NCI-H345 treated with DMSO at 0.1 percent for 48 hours (cell line): ENCODE measurements at regions not wholly inside any gene's neighbourhood (a gene's known extent, or its start where the extent isn't known, plus 50 kb on each side); places are given as distances from the start of the nearest gene placed in this dataset.
"Not testable (repeated sequence)": the region's sequence is repeated elsewhere in the genome, so short reads cannot be mapped to it uniquely, and the experiment has no call there.

Experiments
- DNase-seq: peaks from one replicate; lab custom pipeline; 2025; ENCODE audit not compliant: unreplicated experiment; lab: John Stamatoyannopoulos, UW

DNA sequence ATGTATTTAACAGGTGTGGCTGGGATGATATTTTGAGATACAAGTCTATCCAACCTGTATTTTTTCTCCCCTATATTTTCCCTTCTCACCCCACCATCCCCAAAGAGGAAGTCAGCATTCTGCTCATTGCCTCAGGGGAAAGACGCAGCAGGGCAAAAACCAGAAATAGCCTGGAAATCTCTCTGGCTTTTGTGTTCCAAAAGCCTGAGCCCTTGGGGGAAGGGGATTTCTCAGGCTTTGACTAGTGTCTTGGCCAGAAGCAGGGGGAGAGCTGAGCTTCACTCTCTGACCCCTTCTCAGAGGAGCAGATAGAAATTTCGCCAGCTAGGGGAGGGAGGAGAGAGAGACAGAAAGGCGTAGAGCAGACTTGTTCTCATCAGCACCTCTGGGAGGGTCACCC lies 244.7 kb downstream of the RRAGC start:
- no peak for DNase-seq

DNA sequence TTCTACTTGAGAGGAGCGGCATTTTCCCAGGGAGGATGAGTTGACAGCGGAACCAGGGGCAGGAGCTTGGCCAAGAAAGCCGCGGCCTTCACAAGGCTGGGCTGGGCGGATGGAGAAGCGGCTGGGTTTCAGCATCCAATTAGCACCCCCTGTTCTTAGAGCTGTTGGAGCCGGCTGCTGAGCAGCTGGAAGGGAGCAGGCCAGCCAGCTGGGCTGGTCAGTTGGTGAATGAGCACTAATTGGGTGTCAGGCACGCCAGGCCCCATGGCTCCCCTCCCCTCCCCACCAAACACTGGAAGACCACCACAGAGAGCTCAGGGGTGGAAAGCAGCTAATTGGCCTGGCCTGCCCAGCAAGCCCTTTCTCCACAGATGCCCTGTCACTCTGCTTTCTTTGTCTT lies 245.6 kb downstream of the RRAGC start:
- DNase-seq: no peak

DNA sequence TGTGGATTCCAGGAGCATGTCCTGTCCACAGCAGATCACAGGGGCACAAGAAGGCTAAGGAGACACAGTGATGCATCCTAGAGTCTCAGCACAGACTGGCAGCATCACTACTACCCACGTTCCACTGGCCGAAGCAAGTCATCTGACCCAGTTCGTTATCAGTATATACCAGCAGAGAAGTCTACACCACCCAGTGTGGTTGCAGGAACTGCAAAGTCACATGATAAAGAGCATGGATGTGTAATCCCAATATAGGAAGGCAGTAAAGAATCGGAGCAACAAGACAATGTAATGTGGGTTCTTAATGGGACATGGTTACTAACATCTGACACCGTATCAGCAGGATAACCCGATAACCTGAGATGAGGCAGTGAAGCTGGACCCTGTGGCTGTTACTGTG lies 246.6 kb downstream of the RRAGC start:
- DNase-seq: no peak

DNA sequence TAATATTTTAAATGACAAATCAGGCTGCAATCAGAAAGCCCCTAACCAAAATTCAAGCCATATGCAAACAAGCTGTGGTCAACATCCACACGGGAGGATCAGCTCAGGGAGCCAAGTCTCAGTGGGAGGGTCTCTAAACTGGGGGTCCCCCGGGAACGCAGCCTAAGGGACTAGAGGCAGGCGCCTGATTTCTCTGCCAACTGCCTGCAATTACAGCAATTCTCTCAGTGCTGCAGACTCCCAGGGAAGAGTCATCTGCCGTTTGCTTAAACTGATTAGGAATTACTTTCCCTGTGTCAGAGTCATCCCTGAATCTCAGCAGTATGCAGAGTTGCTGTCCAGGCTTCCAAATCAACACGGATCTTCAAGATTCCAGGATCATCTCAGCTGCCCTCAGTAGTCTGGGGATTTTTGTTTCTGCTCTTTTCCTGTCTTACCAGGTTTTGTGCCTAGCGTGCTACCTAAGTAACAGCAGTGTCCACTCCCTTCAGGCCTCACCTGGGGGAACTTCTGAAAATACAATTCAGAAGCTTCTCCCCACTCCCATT lies 247.8 kb downstream of the RRAGC start:
- no peak for DNase-seq

DNA sequence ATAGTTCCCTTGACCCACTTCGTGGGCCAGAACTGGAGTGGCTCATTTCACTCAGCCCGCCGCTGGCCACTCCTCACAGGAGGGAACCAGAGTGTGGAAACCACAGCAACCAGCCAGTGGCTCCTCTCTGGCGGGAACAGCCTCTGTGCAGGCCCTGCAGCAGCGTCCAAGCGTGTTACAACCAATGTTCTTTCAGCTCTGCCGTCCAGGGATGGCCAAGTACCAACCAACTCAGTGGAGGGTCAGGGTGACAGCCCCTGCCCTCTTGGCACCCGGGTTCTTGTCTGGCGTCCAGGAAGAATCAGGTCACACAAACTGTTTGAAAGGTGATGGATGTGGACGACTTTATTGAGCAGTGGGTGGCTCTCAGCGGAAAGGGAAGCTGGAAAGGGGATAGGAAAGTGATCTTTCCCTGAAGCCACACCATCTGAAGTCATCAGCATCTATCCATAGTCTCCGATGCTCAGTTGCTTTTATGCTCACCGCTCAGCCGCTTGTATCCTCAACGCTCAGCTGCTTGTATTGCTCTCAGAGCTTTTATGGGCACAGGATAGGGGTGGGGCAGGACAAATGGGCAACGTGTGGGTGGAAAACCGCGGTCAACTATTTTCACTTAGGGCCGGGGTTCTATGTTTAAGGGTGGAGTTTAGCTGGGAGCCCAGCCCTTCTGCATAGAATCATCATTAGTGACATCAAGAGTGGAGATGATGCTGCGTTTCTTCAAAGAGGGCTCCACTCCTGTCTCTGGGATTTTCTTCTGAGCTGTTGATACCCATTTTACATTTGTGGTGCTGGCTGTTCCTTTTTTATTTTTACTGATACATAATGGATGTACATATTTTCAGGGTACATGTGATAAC lies 250.2 kb downstream of the RRAGC start:
- DNase-seq: no peak

DNA sequence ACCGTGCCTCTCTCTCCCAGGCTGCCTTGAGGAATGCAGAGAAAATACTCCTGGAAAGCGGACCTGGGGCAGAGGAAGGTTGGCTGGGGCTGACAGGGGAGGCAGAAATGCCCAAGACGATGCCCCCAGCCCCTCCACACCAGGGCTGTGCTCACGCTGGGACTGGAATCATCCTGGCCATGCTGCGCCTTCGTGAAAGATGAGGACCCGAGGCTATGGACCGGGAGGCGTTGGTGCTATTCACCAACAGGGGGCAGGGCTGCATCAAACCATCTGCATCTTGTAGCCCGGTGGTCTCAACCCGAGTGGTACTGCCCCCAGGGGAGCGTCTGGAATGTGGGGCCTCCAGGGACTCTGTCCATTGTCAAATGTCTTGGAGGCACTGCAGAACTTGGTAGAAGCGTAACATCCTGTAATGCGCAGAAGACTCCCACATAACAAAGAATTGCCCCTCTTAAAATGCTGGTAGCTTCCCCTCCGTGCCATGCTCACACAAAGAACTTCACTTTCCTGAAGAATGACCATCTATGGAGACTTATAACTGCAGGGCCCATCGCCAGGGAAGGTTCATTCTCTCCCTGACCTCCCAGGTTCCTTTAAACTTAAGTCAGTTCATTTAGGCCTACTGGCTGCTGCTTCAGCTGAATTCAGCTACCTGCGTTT lies 251.2 kb downstream of the RRAGC start:
- DNase-seq: no peak

DNA sequence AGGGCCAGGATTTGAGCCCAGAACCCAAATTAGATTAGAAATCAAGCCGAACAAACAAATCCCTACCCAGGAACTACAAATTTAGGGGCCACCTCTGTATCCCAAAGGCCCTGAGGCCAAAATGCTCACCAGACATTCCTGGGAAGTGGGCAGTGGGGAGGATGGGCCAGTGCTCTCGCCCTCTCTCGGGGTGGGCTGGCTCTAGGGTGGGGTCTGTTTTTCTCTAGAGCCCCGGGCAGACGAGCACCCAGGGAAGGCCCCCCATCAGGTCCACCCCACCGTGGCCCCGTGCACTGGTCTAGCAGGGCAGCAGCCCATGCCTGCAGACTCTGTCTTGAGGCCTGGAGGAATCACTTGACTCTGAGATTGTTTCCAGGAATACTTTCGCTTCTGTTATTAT lies 252.0 kb downstream of the RRAGC start:
- no peak for DNase-seq

DNA sequence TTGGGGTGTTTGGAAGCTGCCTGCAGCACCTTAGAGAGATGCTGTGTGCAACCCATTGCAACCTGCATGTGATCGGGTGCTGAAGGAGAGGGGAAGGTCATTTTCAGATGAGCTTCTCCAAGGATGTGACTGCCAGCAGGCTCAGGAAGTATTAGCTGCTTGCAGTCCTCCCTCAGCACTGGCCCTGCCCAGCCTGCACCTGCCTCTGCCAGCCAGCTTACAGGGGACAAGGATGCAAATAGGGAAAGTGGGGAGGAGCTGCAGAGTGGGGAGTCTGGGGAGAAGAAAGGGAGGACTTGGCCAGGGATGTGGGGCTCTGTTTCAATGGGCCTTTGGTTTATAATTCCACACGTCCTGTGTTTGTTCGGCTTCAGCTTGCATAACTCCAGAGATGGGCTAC lies 254.5 kb downstream of the RRAGC start:
- no peak for DNase-seq

DNA sequence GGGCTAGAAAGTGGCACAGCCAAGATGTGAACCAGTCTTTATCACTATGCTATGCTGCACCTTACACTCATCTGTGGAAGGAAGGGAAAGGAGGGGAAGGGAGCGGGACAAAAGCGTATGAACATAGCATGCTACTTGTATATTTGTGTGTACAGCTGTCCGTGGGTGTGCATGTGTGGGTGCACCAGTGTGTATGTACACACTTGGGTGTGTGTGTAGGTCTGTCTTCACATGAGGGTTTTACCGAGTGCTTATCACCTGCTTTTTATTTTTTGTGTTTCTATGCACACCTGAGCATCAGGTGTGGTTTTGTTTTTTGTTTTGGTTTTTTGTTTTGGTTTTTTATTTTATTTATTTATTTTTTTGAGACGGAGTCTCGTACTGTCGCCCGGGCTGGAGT lies 255.7 kb downstream of the RRAGC start:
- DNase-seq: no peak

DNA sequence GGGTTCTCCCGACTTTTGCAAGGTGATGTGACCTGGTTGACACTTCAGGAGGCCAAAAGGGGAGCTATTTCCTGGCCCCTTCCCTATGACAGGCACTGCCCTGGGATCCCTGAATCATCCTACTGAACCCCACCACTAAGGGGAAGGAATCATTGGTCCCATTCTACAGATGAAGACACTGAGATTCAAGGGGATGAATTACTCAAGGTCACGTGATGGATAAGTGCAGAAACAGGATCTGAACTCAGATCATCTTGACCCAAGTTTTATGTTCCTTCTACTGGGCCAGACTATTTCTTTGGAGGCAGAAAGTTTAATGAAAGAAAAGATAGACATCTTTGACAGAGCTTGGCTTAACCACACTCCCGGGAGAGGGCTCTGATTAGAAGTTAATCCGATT lies 258.7 kb downstream of the RRAGC start:
- DNase-seq: no peak

DNA sequence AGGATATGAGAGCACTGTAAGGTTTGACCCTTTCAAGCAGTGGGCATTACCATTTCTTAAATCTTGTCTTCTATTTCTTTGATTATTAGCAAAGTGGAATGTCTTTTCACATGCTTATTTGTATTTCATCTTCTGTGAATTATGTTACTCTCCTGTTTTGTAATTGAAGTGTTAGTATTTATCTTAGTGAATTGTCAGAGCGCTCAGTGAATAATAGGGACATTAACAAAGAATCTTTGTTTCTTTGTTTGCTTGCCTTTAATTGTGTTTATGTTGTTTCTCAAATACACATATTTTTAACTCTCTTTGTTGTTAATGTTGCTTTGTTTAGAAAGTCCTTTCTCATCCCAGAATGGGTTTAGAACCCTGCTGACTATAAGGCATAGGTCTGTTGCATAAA lies 259.3 kb downstream of the RRAGC start:
- no peak for DNase-seq

DNA sequence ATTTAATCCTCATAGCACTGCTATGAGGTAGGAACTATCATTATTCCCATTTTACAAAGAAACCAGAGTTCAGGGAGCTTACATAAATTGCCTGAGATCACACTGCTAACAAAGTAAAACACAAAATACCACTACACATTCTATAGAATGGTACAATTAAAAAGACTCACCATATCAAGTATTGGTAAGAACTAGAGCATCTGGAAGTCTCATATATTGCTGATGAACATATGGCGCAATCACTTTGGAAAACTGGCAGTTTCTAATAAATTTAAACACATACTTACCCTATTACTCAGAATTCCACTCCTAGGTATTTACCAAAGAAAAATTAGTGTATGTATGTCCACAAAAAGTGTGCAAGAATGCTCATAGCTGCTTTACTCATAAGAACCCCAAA lies 261.5 kb downstream of the RRAGC start:
- DNase-seq: no peak

DNA sequence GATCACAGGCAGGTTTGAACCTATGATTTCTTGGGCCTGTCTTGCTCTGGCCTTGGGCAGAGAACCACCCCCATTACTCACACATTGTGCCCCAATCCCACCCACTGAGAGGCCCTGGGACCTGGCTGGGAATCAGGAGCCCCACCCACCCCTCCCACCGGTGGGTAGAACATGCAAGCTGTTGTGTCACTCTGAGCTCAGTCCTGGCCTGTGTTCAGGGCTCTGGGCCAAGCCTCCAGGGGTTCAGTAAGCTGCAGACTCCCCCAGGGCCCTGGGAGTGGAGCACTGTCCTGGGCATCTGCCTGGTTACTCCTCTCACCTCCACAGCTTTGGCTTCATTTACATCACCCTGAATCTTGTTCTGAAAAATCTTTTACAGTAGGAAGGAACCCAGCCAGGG lies 270.5 kb downstream of the RRAGC start:
- no peak for DNase-seq

DNA sequence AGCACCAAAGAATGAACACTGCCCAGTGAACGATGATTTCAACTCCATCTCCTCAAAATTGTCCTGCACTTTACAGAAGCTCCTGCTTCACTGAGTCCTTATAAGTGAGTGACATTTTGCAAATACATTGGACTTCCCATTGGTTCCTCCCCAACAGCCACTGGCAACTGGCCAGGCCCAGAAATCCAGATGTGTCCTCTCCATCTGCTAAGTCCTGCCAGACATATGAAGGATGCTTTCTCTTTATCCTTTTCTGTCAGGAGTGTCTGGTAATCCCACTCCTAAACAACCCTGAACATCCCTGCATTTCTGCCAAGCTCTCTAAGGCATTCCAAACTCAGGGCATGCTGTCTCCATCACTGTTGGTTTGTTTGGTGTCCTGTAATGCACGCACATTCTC lies 271.8 kb downstream of the RRAGC start:
- no peak for DNase-seq

DNA sequence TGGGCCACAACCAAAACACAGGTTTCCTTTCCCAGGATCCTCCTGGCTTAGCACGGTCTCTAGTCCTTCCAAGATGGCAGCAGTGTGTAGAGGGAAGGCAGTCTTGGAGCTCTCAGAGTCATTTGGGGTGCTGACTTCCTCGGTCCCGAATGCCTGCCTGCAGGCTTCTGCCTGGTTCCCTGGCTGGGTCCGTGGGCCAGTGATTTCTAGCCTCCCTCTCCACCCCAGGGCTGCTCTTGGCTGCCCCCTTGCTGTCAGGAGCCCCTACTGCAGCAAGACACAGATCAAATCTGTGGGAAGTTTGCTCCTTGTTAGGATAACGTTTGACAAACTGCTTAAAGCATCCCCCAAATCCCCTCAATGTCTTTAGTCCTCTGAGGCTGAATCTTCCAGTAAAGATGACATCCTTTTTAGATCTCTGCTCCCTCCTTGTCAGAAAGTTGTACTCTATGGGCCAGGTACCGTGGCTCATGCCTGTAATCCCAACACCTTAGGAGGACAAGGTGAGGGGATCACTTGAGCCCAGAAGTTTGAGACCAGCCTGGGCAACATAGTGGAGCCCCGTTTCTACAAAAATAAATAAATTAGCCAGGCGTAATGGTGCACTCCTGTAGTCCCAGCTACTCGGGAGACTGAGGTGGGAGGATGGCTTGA lies 272.5 kb downstream of the RRAGC start:
- DNase-seq: no peak

DNA sequence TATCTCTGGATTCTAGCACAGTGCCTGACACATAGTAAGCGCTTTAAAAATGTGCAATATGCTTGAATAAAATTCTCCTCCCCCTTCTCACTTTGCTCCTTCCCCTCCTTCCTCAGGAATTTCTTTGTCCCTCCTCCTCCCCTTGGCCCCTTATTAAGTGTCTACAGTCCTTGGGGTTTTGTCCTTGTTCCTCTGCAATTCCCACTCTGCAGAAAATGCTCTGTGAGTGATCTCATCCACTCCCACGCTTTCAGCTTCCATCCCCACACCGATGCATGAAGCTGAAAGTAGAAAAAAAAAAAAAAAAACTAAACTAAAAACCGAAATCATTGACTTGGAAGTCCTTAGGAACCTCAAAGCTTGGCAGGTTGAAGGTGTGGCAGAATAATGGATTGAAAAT lies 273.6 kb downstream of the RRAGC start:
- no peak for DNase-seq

DNA sequence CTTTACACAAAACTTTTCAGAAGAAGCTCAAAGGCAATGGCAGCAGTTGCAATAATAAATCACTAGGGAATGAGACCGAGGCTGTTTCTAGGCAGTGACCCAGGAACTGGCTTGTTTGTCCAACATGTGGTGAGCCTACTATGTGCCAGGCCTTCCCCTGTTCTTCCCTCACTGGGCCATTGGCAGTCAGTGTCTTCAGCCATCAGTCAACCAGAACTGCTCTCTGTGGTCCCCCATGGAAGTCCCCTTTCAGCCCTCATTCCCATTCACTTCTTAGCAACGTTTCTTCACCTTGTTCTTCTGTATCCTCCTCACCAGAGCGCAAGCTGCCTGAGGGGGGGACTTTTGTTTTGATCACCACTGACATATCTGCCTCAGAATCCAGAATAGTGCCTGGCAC lies 274.1 kb downstream of the RRAGC start:
- DNase-seq: no peak

DNA sequence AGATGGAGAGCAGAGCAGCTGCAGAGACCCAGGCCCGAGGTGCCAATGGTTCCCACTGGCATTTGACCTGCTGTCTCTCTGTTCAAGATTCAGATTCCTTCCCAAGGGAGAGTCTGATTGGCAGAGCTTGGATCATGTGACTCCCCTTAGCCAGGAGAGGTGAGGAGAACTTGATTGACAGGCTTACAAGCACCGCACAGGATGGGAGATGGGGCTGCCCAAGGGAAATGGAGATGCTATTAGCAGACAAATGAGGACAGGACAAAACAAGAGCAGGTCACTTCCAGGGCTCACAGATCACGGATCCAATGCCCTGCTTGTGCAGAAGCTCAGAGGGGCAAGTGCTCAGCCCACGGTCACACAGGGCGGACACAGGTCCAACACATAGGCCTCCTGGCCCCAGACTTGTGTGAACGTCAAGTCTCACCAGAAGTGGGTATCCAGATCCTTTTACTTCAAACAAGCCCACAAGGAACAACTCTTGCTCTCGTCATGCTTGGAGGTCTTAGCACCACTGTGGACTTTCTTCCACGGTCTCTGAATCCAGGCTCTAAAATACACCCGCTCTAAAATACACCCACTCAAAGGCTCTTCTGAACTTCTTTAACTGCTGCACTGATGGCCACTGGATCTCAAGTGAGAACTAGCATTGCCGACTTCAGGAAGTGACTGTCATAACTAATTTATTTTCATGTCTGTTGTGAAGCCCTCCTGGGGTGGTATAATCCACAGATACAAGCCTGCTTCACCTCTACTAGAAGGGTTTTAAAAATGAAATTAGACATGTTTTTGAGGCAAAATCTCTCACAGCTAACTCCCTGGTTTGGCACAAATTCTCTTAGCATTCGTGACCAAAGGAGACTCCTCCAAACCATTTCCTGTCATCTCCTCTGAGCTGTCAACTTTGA lies 274.9 kb downstream of the RRAGC start:
- no peak for DNase-seq

DNA sequence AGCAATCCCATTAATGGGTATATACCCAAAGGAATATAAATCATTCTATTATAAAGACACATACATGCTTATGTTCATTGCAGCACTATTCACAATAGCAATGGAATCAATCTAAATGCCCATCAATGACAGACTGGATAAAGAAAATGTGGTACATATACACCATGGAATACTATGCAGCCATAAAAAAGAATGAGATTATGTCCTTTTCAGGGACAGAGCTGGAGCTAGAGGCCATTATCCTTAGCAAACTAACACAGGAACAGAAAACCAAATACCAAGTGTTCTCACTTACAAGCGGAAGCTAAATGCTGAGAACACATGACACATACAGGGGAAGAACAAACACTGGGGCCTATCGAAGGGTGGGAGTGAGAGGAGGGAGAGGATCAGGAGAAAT lies 276.3 kb downstream of the RRAGC start:
- DNase-seq: not testable (repeated sequence)

DNA sequence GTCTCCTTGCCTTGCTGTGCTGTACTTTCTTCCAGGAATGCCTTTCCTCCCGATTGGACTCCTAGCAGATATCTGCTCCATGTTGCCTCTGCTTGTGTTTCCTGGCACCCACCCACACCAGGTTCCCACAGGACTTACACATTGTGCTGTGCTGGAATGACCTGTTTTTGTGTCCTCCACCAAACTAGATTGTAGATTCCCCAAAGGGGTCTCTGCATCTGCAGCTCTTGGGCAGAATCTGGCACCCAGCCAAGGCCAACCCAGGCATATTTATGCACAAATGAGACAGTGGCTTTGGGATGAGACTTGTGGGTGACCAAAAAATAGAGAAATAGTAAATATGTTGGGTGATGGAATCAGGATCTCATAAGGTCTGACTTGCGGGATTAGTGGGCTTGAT lies 278.2 kb downstream of the RRAGC start:
- no peak for DNase-seq

DNA sequence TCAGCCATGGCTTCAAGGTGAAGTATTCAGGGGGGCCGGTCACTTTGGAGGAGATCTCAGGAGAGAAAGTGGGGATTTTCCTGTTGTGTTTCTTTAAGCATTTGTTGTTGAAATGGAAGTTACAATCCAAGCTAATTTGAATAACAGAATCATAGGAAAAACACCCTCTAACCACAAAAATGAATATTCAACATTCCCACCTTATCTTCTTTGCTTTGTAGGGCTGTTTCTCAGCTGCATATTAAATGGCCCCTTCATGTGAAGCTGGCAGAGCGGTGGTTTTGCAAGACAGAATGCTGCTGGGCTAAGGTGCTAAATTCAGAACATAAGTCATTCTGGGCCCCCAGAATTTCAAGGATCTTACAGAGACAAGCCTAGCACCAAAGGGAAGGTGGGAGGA lies 279.0 kb downstream of the RRAGC start:
- no peak for DNase-seq
